PC-9 (cell line): ENCODE measurements at regions not wholly inside any gene's neighbourhood (a gene's known extent, or its start where the extent isn't known, plus 50 kb on each side); places are given as distances from the start of the nearest gene placed in this dataset.

Source experiments
- BruUV-seq: library from RNA; stranded (reverse); fragments of 400-500 nt; replicated peaks from 2 replicates; lab custom pipeline; 2021; lab: Mats Ljungman, UMichigan
- CTCF ChIA-PET: fragments of 300-600 bp; sonication (Branson Sonifier 250); formaldehyde crosslinking; loops from one replicate; lab custom pipeline; 2022; ENCODE audit warnings: antibody characterized with exemption; lab: Charles Lee
- POLR2A ChIA-PET: fragments of 300-600 bp; sonication (Branson Sonifier 250); formaldehyde crosslinking; loops from one replicate; lab custom pipeline; 2022; ENCODE audit warnings: antibody characterized with exemption; ENCODE audit not compliant: unreplicated experiment; lab: Charles Lee
- DNase-seq, 2 experiments: peaks; one replicate each; pipeline versions ENCODE4 v3.0.0 to v3.0.0-alpha.2; 2015 to 2022; ENCODE audit warnings: mixed read lengths in 1 of 2
- H2AFZ ChIP-seq: fragments of 200-600 bp; sonication (generic); 2 replicates; pipeline ENCODE4 v1.8.1; 2017; ENCODE audit warnings: antibody characterized with exemption
- H3F3A ChIP-seq: fragments of 200-600 bp; sonication (generic); 2 replicates; pipeline ENCODE4 v1.8.1; 2017; ENCODE audit warnings: antibody characterized with exemption, mild to moderate bottlenecking, low read depth; ENCODE audit not compliant: insufficient read depth
- H3K27ac ChIP-seq: fragments of 200-600 bp; sonication (generic); 2 replicates; pipeline ENCODE4 v1.6.1; 2016; ENCODE audit warnings: mixed run types
- H3K27me3 ChIP-seq: fragments of 200-600 bp; sonication (generic); 2 replicates; pipeline ENCODE4 v1.6.1; 2016; ENCODE audit warnings: low read depth, mixed run types; ENCODE audit not compliant: insufficient read depth
- H3K36me3 ChIP-seq: fragments of 200-600 bp; sonication (generic); 2 replicates; pipeline ENCODE4 v1.6.1; 2016; ENCODE audit warnings: low read depth, mixed run types
- H3K4me1 ChIP-seq: fragments of 200-600 bp; sonication (generic); replicated peaks from 2 replicates; pipeline ENCODE4 v1.6.1; 2016; ENCODE audit warnings: mixed run types; ENCODE audit not compliant: insufficient read depth
- H3K4me2 ChIP-seq: fragments of 200-600 bp; sonication (generic); 2 replicates; pipeline ENCODE4 v1.6.1; 2017; ENCODE audit warnings: mixed run types
- H3K4me3 ChIP-seq: fragments of 200-600 bp; sonication (generic); 2 replicates; pipeline ENCODE4 v1.6.1; 2016; ENCODE audit warnings: mixed run types
- H3K79me2 ChIP-seq: fragments of 200-600 bp; sonication (generic); 2 replicates; pipeline ENCODE4 v1.6.1; 2017; ENCODE audit warnings: low read depth, mixed run types
- H3K9me2 ChIP-seq: fragments of 200-600 bp; sonication (generic); 2 replicates; pipeline ENCODE4 v1.8.1; 2017; ENCODE audit warnings: mild to moderate bottlenecking; ENCODE audit not compliant: insufficient read depth
- H3K9me3 ChIP-seq: fragments of 200-600 bp; sonication (generic); 2 replicates; pipeline ENCODE4 v1.8.1; 2016; ENCODE audit warnings: low read depth; ENCODE audit not compliant: insufficient read depth
- H4K20me1 ChIP-seq: fragments of 200-600 bp; sonication (generic); 2 replicates; pipeline ENCODE4 v1.8.1; 2017; ENCODE audit not compliant: insufficient read depth
- EZH2 ChIP-seq: fragments of 200-600 bp; sonication (generic); IDR thresholded peaks from 2 replicates; pipeline ENCODE4 v1.8.0; 2017; ENCODE audit warnings: antibody characterized with exemption, low read depth
- intact Hi-C: fragments of 100-400 bp; cut with micrococcal nuclease; formaldehyde crosslinking; loops from one replicate; pipeline ENCODE4 v1.10.0; 2022; ENCODE audit not compliant: unreplicated experiment
- TF ChIP-seq, protein P1 (sequence below): fragments of 200-600 bp; sonication (generic); conservative IDR thresholded peaks from 2 replicates; pipeline ENCODE4 v1.6.1; 2017; ENCODE audit warnings: mixed run types, antibody characterized with exemption, mild to moderate bottlenecking, moderate library complexity

DNA sequence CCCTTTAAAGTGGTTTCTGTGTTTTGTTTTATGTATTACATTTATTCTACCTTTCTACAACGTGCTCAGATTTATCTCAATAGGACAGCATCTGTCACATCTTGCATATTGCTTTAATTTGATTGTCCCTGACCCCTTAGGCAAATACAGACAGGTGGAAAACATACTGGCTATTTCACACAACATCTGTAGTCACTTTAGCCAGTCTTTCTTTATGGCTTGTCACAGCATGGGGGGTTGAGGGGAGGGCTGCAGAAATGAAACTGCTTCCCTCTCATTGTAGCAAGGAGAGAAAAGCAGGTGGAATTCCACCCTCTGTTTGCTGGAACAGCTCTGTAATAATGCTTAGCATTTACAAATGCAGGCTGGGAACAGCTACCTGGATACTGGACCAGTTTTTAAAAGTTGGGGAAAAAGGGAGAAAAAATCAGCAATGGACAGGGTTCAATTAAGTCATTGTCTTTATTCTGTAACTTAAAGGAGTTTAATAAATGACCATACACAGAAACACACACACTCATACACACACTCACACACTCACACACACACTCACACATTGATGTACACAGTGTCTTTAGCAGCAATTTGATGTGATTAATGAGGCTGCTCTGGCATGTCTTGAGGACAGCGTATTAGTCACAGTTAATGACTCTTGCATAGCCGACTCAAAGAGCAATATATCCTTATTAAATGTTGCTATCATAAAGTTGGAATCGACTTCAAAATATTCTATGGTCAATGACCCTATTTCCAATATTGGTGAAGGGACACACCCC lies 283.7 kb upstream of the GBE1 start:
- no peaks in the 10 kb centered on the region for H3F3A ChIP-seq
- no peaks in the 10 kb centered on the region for H4K20me1 ChIP-seq
- no TSS peak for BruUV-seq
- H3K4me1 ChIP-seq: no peaks in the 10 kb centered on the region
- intact Hi-C loops: no loop called here
- H3K27ac ChIP-seq: no peak overlapping the region
- no peaks in the 10 kb centered on the region for H3K36me3 ChIP-seq
- H2AFZ ChIP-seq: no peak overlapping the region
- no peaks in the 10 kb centered on the region for H3K9me2 ChIP-seq
- H3K4me2 ChIP-seq: no peak overlapping the region
- CTCF ChIA-PET: no interaction called here
- no peak overlapping the region for H3K4me3 ChIP-seq
- H3K9me3 ChIP-seq: no peaks in the 10 kb centered on the region
- TF ChIP-seq, protein P1, sequence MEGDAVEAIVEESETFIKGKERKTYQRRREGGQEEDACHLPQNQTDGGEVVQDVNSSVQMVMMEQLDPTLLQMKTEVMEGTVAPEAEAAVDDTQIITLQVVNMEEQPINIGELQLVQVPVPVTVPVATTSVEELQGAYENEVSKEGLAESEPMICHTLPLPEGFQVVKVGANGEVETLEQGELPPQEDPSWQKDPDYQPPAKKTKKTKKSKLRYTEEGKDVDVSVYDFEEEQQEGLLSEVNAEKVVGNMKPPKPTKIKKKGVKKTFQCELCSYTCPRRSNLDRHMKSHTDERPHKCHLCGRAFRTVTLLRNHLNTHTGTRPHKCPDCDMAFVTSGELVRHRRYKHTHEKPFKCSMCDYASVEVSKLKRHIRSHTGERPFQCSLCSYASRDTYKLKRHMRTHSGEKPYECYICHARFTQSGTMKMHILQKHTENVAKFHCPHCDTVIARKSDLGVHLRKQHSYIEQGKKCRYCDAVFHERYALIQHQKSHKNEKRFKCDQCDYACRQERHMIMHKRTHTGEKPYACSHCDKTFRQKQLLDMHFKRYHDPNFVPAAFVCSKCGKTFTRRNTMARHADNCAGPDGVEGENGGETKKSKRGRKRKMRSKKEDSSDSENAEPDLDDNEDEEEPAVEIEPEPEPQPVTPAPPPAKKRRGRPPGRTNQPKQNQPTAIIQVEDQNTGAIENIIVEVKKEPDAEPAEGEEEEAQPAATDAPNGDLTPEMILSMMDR: no peak
- TF ChIP-seq EZH2: no peak
- POLR2A ChIA-PET: no interaction called here
- no peaks in the 10 kb centered on the region for H3K79me2 ChIP-seq
- H3K27me3 ChIP-seq: no peaks in the 10 kb centered on the region
- no peak for DNase-seq

DNA sequence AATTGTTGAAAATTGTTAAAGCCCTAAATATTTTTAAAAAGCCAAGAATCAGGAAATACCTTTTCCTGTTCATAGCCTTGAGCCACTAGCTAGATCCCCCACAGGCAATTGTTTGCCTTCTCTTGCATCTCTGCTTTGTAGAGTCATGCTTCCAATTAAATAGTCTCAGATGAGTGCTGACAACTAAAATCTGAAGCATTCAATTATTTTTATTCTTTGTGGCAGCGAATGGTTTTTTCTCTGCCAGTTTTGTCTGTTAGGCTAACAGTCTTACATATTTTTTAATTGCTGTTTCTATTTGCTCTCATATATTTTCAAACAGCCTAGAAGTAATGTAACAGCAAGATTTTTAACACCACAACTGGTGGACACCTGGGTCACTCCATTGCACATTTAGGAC lies 277.1 kb upstream of the GBE1 start:
- no peaks in the 10 kb centered on the region for H3K4me1 ChIP-seq
- no peaks in the 10 kb centered on the region for H3F3A ChIP-seq
- no TSS peak for BruUV-seq
- no peak for DNase-seq
- intact Hi-C loops: no loop called here
- H3K36me3 ChIP-seq: no peaks in the 10 kb centered on the region
- H3K9me2 ChIP-seq: no peaks in the 10 kb centered on the region
- H3K4me2 ChIP-seq: no peak overlapping the region
- no peaks in the 10 kb centered on the region for H3K9me3 ChIP-seq
- H3K79me2 ChIP-seq: no peaks in the 10 kb centered on the region
- TF ChIP-seq, protein P1: no peak
- TF ChIP-seq EZH2: no peak
- POLR2A ChIA-PET: no interaction called here
- CTCF ChIA-PET: no interaction called here
- no peak overlapping the region for H3K27ac ChIP-seq
- H4K20me1 ChIP-seq: no peaks in the 10 kb centered on the region
- H3K4me3 ChIP-seq: no peak overlapping the region
- no peak overlapping the region for H2AFZ ChIP-seq
- no peaks in the 10 kb centered on the region for H3K27me3 ChIP-seq

DNA sequence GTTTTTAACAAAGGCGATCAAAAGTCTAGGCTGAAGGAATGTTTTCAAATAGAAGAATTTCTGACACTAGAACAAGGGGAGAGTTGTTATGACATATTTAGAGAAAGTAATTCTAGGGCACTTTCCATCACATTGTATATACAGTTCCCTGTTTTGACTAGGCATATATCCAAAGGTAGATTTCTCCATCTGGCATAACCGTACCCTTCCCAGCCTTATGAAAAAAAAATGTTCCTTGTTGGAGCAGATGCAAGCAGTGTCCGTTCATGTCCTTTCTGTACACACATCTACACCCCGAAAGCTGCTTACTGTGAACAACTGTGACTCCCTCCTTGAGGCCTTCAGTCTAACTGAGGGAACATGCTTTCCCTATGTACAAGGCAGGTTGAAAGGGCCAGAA lies 271.7 kb upstream of the GBE1 start:
- H3K36me3 ChIP-seq: no peaks in the 10 kb centered on the region
- no TSS peak for BruUV-seq
- no peak overlapping the region for H2AFZ ChIP-seq
- POLR2A ChIA-PET: no interaction called here
- no peaks in the 10 kb centered on the region for H3K9me2 ChIP-seq
- no peaks in the 10 kb centered on the region for H3K4me1 ChIP-seq
- CTCF ChIA-PET: no interaction called here
- no peaks in the 10 kb centered on the region for H3F3A ChIP-seq
- H3K4me2 ChIP-seq: no peak overlapping the region
- no peak overlapping the region for H3K27ac ChIP-seq
- TF ChIP-seq EZH2: no peak
- TF ChIP-seq, protein P1: no peak
- intact Hi-C loops: no loop called here
- H3K79me2 ChIP-seq: no peaks in the 10 kb centered on the region
- DNase-seq: no peak
- H3K9me3 ChIP-seq: no peaks in the 10 kb centered on the region
- no peaks in the 10 kb centered on the region for H4K20me1 ChIP-seq
- H3K4me3 ChIP-seq: no peak overlapping the region
- H3K27me3 ChIP-seq: no peaks in the 10 kb centered on the region
